Activated CD4-positive, CD25-positive, alpha-beta regulatory T cell treated with anti-CD3 and anti-CD28 coated beads, Interleukin-2, amount 50 U/mL, for 72 hours (primary cell): ENCODE measurements at regions not wholly inside any gene's neighbourhood (a gene's known extent, or its start where the extent isn't known, plus 50 kb on each side); places are given as distances from the start of the nearest gene placed in this dataset.
"Not testable (repeated sequence)": the region's sequence is repeated elsewhere in the genome, so short reads cannot be mapped to it uniquely, and the experiment has no call there.

ENCODE experiments used
- DNase-seq: peaks from one replicate; pipeline ENCODE4 v3.0.0; 2021

GRCh38 chr7:155397758-155398714 lies 59.9 kb upstream of the EN2 start:
- DNase-seq = not testable (repeated sequence)

GRCh38 chr7:155398944-155399343 lies 59.0 kb upstream of the EN2 start:
- DNase-seq = no peak

GRCh38 chr7:155399577-155399976 lies 58.4 kb upstream of the EN2 start:
- no peak for DNase-seq

- no peak for DNase-seq
These were observed 56.7 kb upstream of the EN2 start for GRCh38 chr7:155401231-155401630.

- no peak for DNase-seq
These were observed 56.0 kb upstream of the EN2 start for GRCh38 chr7:155401884-155402283.

DNA sequence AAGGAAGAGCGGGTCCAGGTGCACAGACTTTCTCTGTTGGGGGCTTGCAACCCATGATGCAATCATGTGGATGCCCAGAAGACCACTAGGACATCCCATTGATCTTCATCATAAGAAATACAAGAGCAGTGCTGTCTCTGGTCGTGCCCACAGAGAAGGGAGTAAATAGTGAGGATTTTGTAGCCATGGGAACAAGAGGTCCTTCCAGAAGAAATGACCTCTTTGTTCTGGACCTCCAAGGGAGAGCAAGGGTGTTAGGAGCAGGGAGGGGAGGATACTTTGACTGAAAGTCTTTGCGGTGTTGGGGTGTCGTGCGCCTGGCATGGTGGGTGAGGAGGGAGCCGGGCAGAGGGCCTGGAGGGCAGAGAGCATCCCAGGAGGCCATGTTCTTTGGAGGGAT lies 55.0 kb upstream of the EN2 start:
- DNase-seq = no peak

- no peak for DNase-seq
These were observed 53.0 kb upstream of the EN2 start for GRCh38 chr7:155404976-155405375.

DNA sequence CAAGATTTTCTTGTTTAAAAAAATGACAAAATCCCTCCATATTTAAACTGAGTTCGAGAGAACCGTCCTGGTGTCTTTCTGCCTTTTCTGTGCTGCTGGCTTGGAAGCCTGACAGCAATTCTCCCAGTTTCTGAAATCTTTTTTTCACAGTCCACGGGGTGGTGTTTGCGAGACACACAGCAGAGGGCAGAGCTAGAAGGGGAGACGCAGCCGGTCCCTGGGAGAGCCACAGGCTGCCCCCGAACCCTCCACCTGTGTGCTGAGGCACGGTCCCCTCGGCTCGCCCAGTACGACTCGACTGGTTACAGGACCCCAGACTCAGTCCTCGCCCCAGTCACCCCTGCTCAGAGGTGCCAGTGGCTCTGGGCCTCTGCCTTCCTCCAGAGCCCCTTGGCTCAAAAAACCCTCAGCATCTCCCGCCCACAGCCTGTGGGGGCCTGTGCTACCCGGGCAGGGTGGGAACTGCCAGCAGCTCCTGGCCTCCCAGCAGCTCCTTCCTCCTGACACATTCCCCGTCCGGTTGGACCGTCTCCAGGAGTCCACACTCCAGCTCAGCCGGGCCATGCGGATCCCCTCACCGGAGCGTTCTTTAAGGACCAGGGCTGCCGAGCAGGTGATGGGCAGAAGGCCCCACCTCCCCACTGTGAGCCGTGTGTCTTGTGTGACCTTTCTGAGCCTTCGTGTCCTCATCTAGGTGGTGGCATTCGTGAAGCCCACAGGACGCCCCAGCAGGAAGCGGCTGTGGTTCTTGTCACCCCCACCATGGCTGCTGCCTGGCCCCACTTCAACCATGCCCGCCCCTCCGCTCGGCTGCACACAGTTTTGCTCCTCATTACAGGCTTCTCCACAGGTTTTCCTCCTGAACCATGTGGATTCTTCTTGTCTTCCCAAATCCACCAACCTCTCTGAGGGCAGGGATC lies 52.3 kb upstream of the EN2 start:
- DNase-seq = no peak

DNA sequence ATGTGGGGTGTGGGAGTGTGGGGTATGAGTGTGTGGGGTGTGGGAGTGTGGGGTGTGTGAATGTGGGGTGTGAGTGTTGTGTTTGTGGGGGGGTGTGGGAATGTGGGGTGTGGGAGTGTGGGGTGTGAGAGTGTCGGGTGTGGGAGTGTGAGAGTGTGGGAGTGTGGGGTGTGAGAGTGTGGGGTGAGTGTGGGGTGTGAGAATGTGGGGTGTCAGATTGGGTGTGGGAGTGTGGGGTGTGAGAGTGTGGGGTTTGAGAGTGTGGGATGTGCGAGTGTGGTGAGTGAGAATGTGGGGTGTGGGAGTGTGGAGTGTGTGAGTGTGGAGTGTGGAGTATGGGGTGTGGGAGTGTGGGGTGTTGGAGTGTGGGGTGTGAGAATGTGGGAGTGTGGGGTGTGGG lies 50.1 kb upstream of the EN2 start:
- no peak for DNase-seq
